Breast epithelium (tissue), 4 donors: ENCODE measurements at regions not wholly inside any gene's neighbourhood (a gene's known extent, or its start where the extent isn't known, plus 50 kb on each side); places are given as distances from the start of the nearest gene placed in this dataset.
A peak's percentile ranks its signal among the peaks of the same experiment; 100 is the strongest.
"Not testable (repeated sequence)": the region's sequence is repeated elsewhere in the genome, so short reads cannot be mapped to it uniquely, and the experiment has no call there.

ENCODE experiments used
- DNase-seq, 2 donors: peaks; one replicate each; pipeline ENCODE4 v3.0.0-alpha.2; 2019; ENCODE audit warnings: low spot score in 2 of 2
- H3K27ac ChIP-seq, 2 donors: fragments of 200-600 bp; sonication (generic) in 1 of 2; one replicate each; pipeline ENCODE4 v1.5.1; 2016 to 2019; ENCODE audit warnings: mild to moderate bottlenecking in 1 of 2
- H3K27me3 ChIP-seq, 2 donors: fragments of 200-600 bp; sonication (generic) in 1 of 2; one replicate each; pipeline versions ENCODE4 v1.5.1 to v1.6.0; 2017 to 2019; ENCODE audit warnings: control low read depth in 1 of 2, mild to moderate bottlenecking in 1 of 2
- H3K36me3 ChIP-seq: fragments of 200-600 bp; one replicate; pipeline ENCODE4 v1.5.1; 2019
- H3K4me1 ChIP-seq, 2 donors: fragments of 200-600 bp; sonication (generic); one replicate each; pipeline ENCODE4 v1.5.1; 2016 to 2019; ENCODE audit warnings: control low read depth in 1 of 2
- H3K4me3 ChIP-seq, 3 donors: fragments of 200-600 bp; sonication (generic); 1 replicate in 2 of 3; 2 replicates in 1 of 3; pipeline ENCODE4 v1.5.1; 2016 to 2019; ENCODE audit warnings: mild to moderate bottlenecking in 3 of 3, moderate library complexity in 2 of 3
- H3K9me3 ChIP-seq, 2 donors: fragments of 200-600 bp; sonication (generic) in 1 of 2; one replicate each; pipeline ENCODE4 v1.5.1; 2016 to 2019; ENCODE audit warnings: control low read depth in 1 of 2
- POLR2A ChIP-seq: fragments of 450-650 bp; IDR thresholded peaks from one replicate; pipeline ENCODE4 v1.6.1; 2016; ENCODE audit warnings: antibody characterized with exemption, mild to moderate bottlenecking, moderate library complexity
- POLR2AphosphoS5 ChIP-seq, 3 donors: sonication (generic); formaldehyde crosslinking; IDR thresholded peaks; one replicate each; pipeline ENCODE4 v1.6.1; 2017; ENCODE audit warnings: antibody characterized with exemption in 3 of 3
- intact Hi-C: fragments of 100-400 bp; cut with DNase I; formaldehyde crosslinking; loops from one replicate; pipeline ENCODE4 v1.15.1; 2023; ENCODE audit warnings: low total_unique reads
- TF ChIP-seq, protein P1 (sequence below), 3 donors: fragments of 450-650 bp; IDR thresholded peaks; one replicate each; pipeline ENCODE4 v1.5.1; 2016 to 2017; ENCODE audit warnings: antibody characterized with exemption in 3 of 3, mild to moderate bottlenecking in 3 of 3, moderate library complexity in 3 of 3

GRCh38 chr13:111058796-111059506 is 56.2 kb upstream of the ARHGEF7 start:
- no peak for DNase-seq
- Histone ChIP-seq H3K27ac (no peak overlapping the region), H3K4me1 (no peaks in the 10 kb centered on the region), H3K36me3 (no peaks in the 10 kb centered on the region), H3K4me3 (no peak overlapping the region), H3K9me3 (no peaks in the 10 kb centered on the region), H3K27me3 (no peaks in the 10 kb centered on the region)
- intact Hi-C loops = no loop called here
- TF ChIP-seq, protein P1, sequence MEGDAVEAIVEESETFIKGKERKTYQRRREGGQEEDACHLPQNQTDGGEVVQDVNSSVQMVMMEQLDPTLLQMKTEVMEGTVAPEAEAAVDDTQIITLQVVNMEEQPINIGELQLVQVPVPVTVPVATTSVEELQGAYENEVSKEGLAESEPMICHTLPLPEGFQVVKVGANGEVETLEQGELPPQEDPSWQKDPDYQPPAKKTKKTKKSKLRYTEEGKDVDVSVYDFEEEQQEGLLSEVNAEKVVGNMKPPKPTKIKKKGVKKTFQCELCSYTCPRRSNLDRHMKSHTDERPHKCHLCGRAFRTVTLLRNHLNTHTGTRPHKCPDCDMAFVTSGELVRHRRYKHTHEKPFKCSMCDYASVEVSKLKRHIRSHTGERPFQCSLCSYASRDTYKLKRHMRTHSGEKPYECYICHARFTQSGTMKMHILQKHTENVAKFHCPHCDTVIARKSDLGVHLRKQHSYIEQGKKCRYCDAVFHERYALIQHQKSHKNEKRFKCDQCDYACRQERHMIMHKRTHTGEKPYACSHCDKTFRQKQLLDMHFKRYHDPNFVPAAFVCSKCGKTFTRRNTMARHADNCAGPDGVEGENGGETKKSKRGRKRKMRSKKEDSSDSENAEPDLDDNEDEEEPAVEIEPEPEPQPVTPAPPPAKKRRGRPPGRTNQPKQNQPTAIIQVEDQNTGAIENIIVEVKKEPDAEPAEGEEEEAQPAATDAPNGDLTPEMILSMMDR (IDR thresholded peaks at IDR 0.05) = no peak
- TF ChIP-seq POLR2AphosphoS5 (IDR thresholded peaks at IDR 0.05) (no peak), POLR2A (no peak)

- intact Hi-C loops, DNase-seq: not testable (repeated sequence)
Observed at GRCh38 chr13:111058339-111058738, 56.8 kb upstream of the ARHGEF7 start.

GRCh38 chr13:111051726-111052232 is 63.3 kb upstream of the ARHGEF7 start:
- H3K4me3 ChIP-seq, DNase-seq, H3K9me3 ChIP-seq, intact Hi-C loops, H3K27ac ChIP-seq, H3K27me3 ChIP-seq, H3K4me1 ChIP-seq, H3K36me3 ChIP-seq: not testable (repeated sequence)

More at GRCh38 chr13:111058339-111058738, 56.8 kb upstream of the ARHGEF7 start:
- not testable (repeated sequence) for H3K9me3 ChIP-seq, H3K36me3 ChIP-seq, H3K27me3 ChIP-seq, H3K4me1 ChIP-seq, H3K27ac ChIP-seq, H3K4me3 ChIP-seq

DNA sequence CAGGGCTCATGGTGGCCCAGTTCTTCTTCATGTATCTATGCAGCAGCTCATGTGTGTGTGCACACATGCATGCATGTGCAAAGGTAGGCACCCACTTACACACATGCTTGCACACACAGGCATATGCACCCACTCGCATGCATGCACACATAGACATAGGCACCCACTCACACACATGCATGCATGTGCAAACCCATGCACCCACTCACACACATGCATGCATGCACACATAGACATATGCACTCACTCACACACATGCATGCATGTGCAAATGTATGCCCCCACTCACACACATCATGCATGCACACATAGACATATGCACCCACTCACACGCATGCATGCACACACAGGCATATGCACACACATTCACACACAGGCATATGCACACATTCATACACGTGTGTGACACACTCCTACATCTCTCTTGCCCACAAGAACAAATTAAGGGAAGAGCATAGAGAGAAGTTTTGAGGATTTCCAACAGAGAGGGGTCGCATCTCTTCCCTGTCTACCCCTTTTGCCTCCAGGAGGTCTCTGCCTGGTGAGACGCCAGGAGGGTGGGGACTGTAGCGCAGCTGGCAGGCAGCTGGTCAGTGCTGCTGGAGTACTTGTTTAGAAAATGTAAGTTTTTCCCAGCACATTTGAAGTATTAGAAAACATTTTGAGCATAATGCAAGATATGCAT is 63.9 kb upstream of the ARHGEF7 start:
- no peak overlapping the region for H3K27ac ChIP-seq
- no peak for DNase-seq
- intact Hi-C loops = no loop called here

GRCh38 chr13:111050539-111050879 is 64.6 kb upstream of the ARHGEF7 start:
- Histone ChIP-seq H3K4me1 (no peaks in the 10 kb centered on the region), H3K27me3 (no peaks in the 10 kb centered on the region), H3K36me3 (no peaks in the 10 kb centered on the region), H3K9me3 (no peaks in the 10 kb centered on the region), H3K27ac (no peak overlapping the region), H3K4me3 (no peak overlapping the region)
- intact Hi-C loops = no loop called here
- TF ChIP-seq POLR2A (no peak), POLR2AphosphoS5 (IDR thresholded peaks at IDR 0.05) (no peak)
- TF ChIP-seq, protein P1 (IDR thresholded peaks at IDR 0.05) = no peak
- no peak for DNase-seq

More for the DNA sequence above, 63.9 kb upstream of the ARHGEF7 start:
- TF ChIP-seq, protein P1 (IDR thresholded peaks at IDR 0.05) = no peak
- TF ChIP-seq POLR2AphosphoS5 (IDR thresholded peaks at IDR 0.05) = no peak
- TF ChIP-seq POLR2A = no peak
- no peaks in the 10 kb centered on the region for H3K36me3 ChIP-seq
- H3K4me3 ChIP-seq = no peak overlapping the region
- H3K9me3 ChIP-seq = no peaks in the 10 kb centered on the region
- no peaks in the 10 kb centered on the region for H3K27me3 ChIP-seq
- H3K4me1 ChIP-seq = no peaks in the 10 kb centered on the region

DNA sequence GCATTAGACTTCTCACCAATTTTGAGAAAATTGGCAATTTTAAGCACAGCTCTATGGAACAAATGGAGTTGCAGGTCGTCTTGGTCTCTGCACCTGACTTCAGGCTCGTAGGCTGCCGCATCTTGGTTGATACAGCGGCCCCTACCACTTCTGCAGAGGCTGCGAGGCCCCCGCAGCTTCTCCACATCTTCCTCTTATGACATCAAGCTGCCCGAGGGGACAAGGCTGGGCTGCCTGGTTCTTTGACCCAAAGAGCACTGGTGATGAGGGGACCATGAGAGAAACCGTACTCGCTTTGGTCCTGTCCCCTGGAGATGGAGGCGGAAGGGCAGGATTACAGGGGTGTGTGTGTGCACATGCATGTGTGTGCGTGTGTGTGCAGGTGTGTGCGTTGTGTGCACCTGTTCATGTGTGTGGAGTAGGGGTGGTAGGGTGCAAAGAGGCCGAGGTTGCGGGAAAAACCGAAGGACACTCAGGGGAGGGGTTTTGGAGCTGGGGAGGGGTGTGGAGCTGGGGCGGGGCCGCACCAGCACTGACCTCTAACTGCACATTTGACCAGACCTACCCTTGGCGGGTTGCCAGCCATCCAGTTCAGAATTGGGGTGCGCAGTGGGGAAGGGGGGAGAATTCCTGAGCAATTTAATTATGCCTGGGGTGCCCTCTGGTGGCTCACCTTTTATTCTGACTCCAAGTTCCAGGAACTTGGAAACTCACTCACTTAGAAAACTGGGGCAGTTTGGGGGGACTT is 65.1 kb upstream of the ARHGEF7 start:
- DNase-seq = no peak
- intact Hi-C loops = no loop called here
- no peak overlapping the region for H3K27ac ChIP-seq

More for the DNA sequence above, 65.1 kb upstream of the ARHGEF7 start:
- no peaks in the 10 kb centered on the region for H3K36me3 ChIP-seq
- H3K9me3 ChIP-seq = no peaks in the 10 kb centered on the region
- no peaks in the 10 kb centered on the region for H3K4me1 ChIP-seq
- TF ChIP-seq POLR2A = no peak
- TF ChIP-seq, protein P1 (IDR thresholded peaks at IDR 0.05) = peak in 2 of 3 donors; percentile 23 to 36
- no peak overlapping the region for H3K4me3 ChIP-seq
- H3K27me3 ChIP-seq = no peaks in the 10 kb centered on the region
